ENCODE measurements at regions not wholly inside any gene's neighbourhood (a gene's known extent, or its start where the extent isn't known, plus 50 kb on each side); places are given as distances from the start of the nearest gene placed in this dataset.

DNA sequence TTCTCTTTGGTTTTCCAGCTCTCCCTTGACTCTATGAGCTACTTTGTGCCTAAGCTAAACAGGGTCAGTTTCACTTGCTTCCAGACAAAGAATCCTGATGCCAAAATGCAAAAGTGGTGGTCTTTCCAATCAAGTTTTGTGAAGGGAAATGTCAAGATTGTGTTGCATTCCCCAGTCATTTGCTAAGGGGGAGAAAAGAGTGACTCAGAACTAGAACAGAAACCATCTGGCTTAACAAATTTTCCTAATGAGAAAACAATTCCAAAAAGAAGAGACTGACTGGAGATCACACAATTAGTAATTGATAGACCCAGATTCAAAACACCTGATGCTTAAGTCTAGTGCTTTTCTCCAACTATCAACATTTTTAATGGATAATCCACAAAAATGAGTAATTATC, 235.1 kb upstream of the DIO2 start:
- in situ Hi-C loops (cut with HindIII; ENCODE audit: low pct_ligation_motif_present, low pct_unique_long_range_greater_than_20kb, low sequenced_read_pairs): no loop called here
- no peak for DNase-seq

DNA sequence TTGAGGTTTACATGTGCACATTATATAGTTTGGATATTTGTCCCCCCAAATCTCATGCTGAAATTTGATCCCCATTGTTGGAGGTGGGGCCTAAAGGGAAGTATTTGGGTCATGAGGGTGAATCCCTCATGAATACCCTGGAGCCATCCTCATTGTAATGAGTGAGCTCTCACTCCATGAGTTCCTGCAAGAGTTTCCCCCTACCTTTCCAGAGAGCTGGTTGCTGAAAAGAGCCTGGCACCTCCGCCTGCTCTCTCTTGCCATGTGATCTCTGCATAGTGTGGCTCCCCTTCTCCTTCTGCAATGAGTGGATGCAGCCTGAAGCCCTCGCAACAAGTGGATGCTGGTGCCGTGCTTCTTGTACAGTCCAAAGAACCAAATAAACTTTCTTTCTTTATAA, 234.3 kb upstream of the DIO2 start:
- in situ Hi-C loops (cut with HindIII; ENCODE audit: low pct_ligation_motif_present, low pct_unique_long_range_greater_than_20kb, low sequenced_read_pairs): no loop called here
- no peak for DNase-seq

DNA sequence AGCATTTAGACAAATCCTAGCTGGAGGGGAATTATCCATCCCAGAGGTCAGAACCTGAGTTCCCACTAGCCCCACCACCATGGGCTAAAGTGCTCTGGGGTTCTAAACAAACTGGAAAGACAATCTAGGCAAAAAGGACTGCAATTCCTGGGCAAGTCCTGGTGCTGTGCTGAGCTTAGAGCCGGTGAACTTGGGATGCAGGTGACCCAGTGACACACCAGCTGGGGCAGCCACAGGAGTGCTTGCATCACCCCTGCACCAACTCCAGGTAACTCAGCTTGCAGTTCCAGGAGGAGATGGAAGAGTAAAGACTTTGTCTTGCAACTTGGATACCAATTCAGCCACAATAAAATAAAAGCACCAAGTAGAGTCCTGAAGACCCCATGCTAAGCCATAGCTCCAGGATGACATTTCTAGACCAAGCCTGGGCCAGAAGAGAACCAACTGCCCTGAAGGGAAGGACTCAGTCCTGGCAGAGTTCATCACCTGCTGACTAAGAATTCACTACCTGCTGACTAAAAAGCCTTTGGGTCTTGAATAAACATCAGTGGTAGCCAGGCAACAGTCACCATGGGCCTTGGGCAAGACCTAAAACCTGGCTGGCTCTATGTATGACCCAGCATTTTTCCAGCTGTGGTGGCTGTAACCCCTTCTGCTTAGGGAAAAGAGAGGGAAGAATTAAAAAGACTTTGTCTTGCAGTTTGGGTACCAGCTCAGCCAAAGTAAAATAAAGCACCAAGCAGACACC, 223.4 kb upstream of the DIO2 start:
- in situ Hi-C loops (cut with HindIII; ENCODE audit: low pct_ligation_motif_present, low pct_unique_long_range_greater_than_20kb, low sequenced_read_pairs): no loop called here
- DNase-seq: no peak

DNA sequence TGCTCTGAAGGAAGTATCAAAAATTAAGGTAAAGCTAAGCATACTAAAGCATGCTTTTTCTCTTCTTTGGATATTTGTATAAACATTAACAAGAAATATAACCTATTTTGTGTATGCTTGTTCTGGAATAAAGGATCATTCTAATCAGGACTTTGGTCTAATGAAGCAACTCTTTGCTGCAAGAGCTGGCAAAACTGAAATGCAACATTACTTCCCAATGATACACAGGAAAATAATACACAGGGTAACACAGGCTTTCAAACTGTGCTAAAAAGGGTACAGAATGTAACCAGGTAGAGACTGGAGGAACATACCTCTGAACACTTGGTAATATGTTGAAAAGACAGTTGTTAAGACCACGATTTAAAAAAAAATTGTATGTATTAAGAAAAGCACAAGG, 222.5 kb upstream of the DIO2 start:
- no peak for DNase-seq

DNA sequence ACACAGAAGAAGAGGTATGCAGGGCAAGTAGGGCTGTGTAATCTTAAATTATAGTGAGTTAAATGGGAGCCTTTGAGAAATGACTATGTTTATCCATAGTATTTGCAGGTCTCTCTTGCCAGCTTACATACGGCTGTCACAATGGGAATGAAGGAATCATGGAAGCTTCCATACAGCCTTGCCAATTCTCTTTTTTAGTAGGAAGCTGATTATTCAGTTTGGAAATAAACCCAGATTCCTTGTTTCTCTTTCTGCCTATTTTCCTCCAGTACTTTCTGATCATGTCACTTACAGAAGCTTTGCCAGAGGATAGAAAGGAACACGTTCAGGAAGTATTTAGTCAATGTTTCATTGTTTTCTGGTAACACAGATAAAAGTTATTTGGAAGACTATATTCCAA, 217.4 kb upstream of the DIO2 start:
- no peak for DNase-seq
- in situ Hi-C loops (cut with HindIII; ENCODE audit: low pct_ligation_motif_present, low pct_unique_long_range_greater_than_20kb, low sequenced_read_pairs): no loop called here

More for the DNA sequence above, 222.5 kb upstream of the DIO2 start:
- in situ Hi-C loops (cut with HindIII; ENCODE audit: low pct_ligation_motif_present, low pct_unique_long_range_greater_than_20kb, low sequenced_read_pairs): no loop called here

DNA sequence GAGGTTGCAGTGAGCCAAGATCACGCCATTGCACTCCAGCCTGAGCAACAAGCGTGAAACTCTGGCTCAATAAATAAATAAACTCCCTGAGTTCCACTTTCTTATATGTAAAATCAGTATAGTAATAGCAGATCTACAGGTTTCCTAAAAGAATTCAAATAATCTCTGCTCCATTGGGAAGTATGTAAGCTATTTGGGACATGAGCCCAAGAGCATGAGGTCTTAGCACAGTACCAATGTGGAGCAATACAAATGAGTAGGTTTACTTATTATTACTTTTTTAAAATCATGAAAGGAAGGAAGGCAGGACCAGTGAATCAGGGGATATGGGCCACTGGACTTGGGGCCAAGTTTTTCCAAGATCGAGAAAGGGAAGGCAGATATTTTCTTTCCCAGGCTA, 216.9 kb upstream of the DIO2 start:
- no peak for DNase-seq
- in situ Hi-C loops (cut with HindIII; ENCODE audit: low pct_ligation_motif_present, low pct_unique_long_range_greater_than_20kb, low sequenced_read_pairs): no loop called here

DNA sequence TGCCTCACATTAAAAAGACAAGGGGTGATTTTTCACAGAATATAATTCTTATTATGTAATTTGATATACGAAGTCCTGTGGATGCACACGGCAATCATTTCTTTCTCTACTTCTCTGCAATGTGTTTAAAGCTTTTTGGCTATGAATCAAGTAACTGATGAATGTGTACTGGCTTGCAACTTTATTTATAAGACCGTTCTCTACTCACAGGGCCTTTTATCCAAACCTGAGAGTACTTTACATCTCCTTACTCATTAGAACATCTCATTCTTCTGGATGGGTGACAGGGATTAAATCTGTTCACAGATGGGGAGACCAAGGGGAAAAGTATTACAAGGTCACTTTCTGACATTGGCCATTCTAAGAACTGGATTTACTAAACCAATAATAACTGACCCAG, 215.8 kb upstream of the DIO2 start:
- in situ Hi-C loops (cut with HindIII; ENCODE audit: low pct_ligation_motif_present, low pct_unique_long_range_greater_than_20kb, low sequenced_read_pairs): no loop called here
- no peak for DNase-seq

DNA sequence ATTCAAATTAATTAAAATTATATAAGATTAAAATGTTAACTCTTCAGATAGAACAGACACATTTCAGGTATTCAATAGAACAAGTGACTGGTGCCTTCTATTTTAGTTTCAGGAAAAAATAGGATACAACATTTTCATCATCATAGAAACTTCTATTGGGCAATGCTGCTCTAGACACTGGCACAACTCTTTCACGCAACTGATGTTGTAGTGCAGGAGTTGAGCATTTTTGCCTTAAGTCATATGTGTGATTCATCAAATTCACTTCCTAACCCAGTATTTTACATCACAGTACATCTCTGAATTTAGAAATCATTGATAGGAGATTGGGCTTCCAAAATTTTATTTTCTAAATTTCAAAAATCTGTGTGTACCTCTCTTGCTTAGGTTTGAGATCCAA, 215.4 kb upstream of the DIO2 start:
- in situ Hi-C loops (cut with HindIII; ENCODE audit: low pct_ligation_motif_present, low pct_unique_long_range_greater_than_20kb, low sequenced_read_pairs): no loop called here

DNA sequence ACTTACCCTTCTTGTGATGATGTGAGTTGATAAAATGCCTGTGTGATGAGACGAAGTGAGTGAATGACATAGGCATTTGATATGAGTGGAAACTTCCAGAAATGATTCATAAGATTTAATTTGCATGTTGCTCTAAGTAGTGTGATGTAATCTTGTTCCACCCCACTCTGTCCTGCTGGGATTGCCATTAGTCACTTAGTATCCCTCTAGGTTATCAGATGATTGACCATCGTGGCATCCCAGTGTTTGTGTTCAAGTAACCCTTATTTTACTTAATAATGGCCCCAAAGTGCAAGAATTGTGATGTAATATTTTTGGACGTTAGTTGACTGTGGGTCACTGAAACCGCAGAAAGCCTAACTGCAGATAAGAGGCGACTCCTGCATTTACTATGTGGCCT, 214.4 kb upstream of the DIO2 start:
- in situ Hi-C loops (cut with HindIII; ENCODE audit: low pct_ligation_motif_present, low pct_unique_long_range_greater_than_20kb, low sequenced_read_pairs): no loop called here
- DNase-seq: peak; percentile 67

More for the DNA sequence above, 215.4 kb upstream of the DIO2 start:
- no peak for DNase-seq

DNA sequence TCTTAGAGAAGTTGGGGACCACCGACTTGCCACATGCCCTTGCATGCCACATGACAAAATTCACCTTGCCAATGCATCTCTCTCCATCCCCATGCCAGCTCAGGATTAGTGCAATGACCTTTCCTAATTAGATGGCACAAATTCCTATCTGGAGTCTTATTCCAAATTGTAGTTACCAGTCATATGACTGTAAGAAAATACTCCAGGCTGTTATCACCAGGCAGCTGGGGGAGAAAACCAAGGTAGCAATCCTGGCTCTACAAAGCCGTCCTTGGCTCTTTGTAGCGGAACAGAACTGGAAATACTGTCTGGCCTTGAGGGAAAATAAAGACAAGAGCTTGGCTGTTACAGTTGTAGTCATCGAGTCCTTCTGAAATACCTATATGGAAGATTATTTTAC, 208.5 kb upstream of the DIO2 start:
- no peak for DNase-seq
- in situ Hi-C loops (cut with HindIII; ENCODE audit: low pct_ligation_motif_present, low pct_unique_long_range_greater_than_20kb, low sequenced_read_pairs): no loop called here

DNA sequence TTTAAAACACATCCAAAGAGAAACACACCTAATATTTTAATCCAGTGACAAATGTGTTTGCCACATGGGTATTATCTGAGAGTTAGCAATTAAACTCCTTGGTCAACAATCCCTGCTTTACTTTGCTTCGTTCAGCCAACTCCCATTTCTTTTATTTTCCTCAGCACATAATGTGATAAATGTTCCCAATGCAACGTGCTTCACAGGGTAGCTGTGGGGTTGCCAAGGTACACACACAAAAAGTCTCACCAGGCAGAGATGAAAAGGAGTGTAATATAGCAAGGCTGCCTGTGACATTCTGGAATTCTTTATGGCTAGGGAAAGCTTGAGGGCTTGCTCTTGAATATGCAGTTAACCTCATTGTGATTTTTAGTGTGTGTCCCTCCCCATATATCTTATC, 208.0 kb upstream of the DIO2 start:
- in situ Hi-C loops (cut with HindIII; ENCODE audit: low pct_ligation_motif_present, low pct_unique_long_range_greater_than_20kb, low sequenced_read_pairs): no loop called here
- DNase-seq: no peak

DNA sequence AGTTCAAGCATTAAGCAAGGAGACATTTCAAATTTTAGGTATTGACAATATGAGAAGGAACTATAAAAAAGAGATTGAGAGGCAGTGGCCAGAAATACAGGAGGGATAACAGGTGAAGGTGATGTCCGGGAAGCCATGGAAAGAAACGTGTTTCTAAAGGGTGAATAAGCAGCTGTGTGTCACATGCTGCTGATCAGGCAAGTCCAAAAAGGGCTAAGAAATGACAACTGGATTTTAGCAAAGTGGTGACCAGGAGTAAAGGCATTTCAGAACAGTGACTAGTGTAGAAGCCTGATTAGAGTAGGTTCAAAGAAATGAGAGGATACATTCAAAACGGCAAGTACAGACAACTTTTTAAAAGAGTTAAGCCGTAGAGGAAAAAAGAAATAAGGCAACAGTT, 204.3 kb upstream of the DIO2 start:
- no peak for DNase-seq
- in situ Hi-C loops (cut with HindIII; ENCODE audit: low pct_ligation_motif_present, low pct_unique_long_range_greater_than_20kb, low sequenced_read_pairs): no loop called here

DNA sequence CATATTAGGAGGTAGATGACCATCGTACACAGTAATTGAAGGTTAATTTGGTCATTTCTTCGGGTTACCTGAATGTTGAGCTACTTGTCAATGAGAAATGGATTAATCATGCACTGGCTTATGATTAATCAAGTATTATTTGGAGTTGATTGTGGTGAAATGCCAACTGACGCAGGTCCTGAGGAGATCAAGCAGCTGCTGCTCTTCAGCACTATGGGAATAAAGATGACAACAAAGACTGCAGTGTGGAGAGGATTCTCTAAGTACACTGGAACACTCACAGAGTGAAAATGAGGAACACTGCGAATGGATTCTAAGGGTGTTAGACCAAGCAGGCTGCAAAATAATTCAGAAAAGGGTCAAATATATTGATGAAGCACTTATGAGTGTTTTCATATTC, 202.8 kb upstream of the DIO2 start:
- no peak for DNase-seq
- in situ Hi-C loops (cut with HindIII; ENCODE audit: low pct_ligation_motif_present, low pct_unique_long_range_greater_than_20kb, low sequenced_read_pairs): no loop called here

DNA sequence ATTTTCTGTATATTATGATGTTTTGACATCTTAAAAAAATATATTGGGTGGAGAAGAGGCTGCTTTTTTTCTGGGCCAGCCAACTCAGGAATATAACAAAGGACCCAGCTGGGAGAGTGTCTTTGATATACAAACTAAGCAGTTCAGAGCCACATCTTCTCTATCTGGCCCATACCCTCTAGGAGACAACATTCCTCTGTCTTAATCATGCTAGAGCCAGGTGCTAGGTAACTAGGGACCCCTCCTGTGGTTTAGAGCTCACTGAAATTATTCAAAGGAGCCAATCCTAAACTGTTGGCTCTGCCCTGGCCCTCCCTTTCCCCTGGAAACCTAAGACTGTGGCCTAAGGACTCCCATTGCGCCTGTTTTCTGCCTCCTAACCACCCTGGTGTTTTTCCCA, 193.1 kb upstream of the DIO2 start:
- DNase-seq: no peak
- in situ Hi-C loops (cut with HindIII; ENCODE audit: low pct_ligation_motif_present, low pct_unique_long_range_greater_than_20kb, low sequenced_read_pairs): no loop called here

DNA sequence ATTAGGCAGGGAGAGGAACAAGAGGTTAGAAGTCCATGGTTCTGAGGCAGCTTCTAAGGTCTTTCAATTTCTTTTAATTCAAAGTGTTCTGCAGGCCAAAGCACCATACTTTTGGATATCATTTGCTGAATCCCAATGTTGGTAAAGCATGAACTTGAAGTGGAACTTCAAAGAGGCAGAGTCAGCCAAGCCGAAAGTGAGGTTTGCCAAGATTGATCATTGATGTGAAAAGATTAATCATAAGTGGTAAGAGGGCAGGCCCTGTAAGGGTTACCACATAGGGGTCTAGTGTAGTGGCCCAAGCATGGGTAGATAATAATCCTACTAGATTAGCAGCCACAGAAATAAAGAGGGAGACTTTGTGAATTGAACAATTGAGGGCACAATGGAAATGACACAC, 191.7 kb upstream of the DIO2 start:
- DNase-seq: peak; percentile 53
- in situ Hi-C loops (cut with HindIII; ENCODE audit: low pct_ligation_motif_present, low pct_unique_long_range_greater_than_20kb, low sequenced_read_pairs): no loop called here

DNA sequence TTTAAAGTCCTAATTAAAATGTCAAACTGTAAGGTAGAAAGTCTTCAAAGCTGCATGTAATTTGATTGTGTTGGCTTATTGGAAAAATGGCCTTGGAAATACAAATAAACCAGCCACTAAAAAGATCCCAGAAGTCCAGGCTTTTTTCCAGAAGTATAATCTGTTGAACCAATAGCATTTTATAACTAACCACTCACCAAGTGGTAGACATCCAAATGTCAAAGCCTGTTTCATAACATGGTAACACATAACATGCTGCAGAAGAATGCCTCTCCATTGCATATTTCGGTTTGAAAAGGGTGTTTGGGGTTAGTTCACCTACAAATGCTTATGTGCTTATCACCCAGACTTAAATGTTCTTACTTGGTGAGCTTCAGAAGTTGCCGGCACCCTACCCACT, 183.7 kb upstream of the DIO2 start:
- DNase-seq: no peak
- in situ Hi-C loops (cut with HindIII; ENCODE audit: low pct_ligation_motif_present, low pct_unique_long_range_greater_than_20kb, low sequenced_read_pairs): no loop called here

DNA sequence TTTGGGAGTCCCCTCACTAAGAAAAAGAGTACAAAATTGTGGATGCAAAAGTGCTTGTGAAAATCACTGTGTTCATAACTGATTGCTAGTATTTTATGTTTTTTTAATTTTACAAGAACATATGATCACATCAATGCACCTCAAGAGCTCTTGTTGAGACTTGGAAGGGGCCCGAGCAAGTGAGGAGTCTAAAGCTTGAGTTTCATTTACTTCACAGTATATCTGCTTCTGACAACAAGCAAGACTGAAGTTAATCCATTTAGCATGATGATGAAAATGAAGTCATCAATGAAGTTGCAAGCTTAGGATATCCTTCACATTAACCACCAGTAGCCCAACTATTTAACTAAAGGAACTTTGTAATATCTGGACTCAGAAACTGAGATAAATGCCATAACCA, 182.5 kb upstream of the DIO2 start:
- no peak for DNase-seq
- in situ Hi-C loops (cut with HindIII; ENCODE audit: low pct_ligation_motif_present, low pct_unique_long_range_greater_than_20kb, low sequenced_read_pairs): no loop called here

DNA sequence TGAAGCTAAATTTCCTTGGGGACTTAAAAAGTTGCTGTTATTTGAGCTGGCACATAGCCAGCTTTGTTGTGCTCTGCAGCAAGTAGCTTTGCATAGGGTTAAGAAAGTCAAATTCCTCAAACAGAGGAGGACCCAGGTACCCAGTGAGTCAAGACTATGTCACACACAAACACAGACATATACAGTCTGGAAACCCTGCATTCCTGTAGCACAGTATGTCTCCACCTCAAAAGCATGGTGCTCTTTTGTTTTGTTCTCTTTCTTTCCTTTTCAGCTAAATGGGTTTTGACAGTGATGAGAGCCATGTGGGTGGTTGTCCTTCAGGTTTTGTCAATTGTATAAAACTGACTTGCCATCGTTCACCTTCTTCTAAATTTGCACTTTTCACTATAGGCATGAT, 179.6 kb upstream of the DIO2 start:
- peak; percentile 8 for DNase-seq
- in situ Hi-C loops (cut with HindIII; ENCODE audit: low pct_ligation_motif_present, low pct_unique_long_range_greater_than_20kb, low sequenced_read_pairs): no loop called here

DNA sequence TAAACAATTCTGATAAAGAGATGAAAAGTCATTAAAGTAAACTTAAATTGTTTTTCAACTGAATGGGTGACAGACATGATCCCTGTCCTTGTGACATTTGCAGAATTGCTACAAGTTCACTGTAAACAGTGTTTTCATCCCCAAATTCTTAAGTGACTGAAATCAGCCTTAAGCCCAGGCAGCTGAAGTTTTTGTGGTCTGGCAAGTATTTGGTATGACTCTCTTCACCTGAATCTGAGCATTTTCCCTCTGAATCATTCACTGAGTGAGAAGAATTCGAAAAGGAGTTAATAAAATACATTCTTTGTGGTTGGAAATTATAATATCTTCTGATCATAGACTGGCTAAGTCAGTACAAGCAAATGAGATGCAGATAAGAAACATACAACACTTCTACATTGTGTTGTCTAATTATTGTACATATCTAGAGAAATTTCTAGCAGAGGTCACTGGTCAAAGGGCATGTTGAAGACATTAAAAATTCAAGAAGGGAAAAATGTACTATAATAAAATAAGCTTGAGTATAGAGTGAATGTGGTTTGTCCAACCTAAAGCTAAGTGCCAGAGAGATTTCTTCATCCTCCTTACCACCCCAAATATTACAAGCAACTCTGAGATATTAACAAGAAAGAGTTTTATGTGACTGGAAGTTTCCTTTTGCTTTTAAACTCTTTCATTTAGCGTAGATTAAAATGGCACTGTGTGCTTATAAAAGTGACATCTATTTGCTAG, 177.8 kb upstream of the DIO2 start:
- DNase-seq: peak; percentile 89
- in situ Hi-C loops (cut with HindIII; ENCODE audit: low pct_ligation_motif_present, low pct_unique_long_range_greater_than_20kb, low sequenced_read_pairs): no loop called here

DNA sequence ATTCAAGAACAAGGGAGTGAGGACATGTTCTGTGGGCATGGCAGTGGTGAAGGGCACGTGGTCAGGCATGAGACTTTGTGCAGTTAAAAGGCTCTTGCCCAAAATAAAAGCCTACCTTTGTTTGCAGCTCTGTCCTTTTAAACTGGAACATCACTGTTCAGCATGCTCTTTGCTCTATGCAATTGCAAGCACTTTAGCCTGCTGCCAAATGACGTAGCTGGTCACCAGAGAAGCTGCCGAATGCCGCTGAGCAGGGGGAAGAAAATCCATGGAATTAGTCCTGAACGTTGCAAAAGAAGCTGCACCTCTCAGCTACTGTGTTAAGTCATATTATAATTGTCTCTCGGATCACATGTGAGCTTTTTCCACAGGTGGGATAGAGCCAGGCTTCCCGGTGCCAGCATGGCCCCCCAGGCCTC, 176.3 kb upstream of the DIO2 start:
- in situ Hi-C loops (cut with HindIII; ENCODE audit: low pct_ligation_motif_present, low pct_unique_long_range_greater_than_20kb, low sequenced_read_pairs): no loop called here
- DNase-seq: no peak

All from ACHN (cell line).